Dermis microvascular lymphatic vessel endothelial cell (primary cell): ENCODE measurements at regions not wholly inside any gene's neighbourhood (a gene's known extent, or its start where the extent isn't known, plus 50 kb on each side); places are given as distances from the start of the nearest gene placed in this dataset.

Source experiments
- DNase-seq, 2 donors: peaks; one replicate each; pipeline versions ENCODE4 v3.0.0 to v3.0.0-alpha.2; 2010; ENCODE audit warnings: low read depth in 2 of 2

- DNase-seq, result no peak
Observed at GRCh38 chr18:11322006-11322405, 172.6 kb upstream of the PIEZO2 start.

- DNase-seq, result no peak
Observed at GRCh38 chr18:11320986-11321385, 171.6 kb upstream of the PIEZO2 start.

GRCh38 chr18:11316546-11316945 is 167.2 kb upstream of the PIEZO2 start:
- DNase-seq, result no peak

GRCh38 chr18:11310476-11311086 is 161.2 kb upstream of the PIEZO2 start:
- peak; percentile 28 to 53 for DNase-seq

- peak; percentile 9 to 16 for DNase-seq
Observed at GRCh38 chr18:11309172-11309571, 159.8 kb upstream of the PIEZO2 start.

GRCh38 chr18:11308499-11308898 is 159.1 kb upstream of the PIEZO2 start:
- DNase-seq, result no peak

GRCh38 chr18:11307716-11308115 is 158.3 kb upstream of the PIEZO2 start:
- DNase-seq, result no peak

- DNase-seq, result no peak
Observed at GRCh38 chr18:11305507-11305906, 156.1 kb upstream of the PIEZO2 start.

GRCh38 chr18:11304928-11305327 is 155.6 kb upstream of the PIEZO2 start:
- no peak for DNase-seq

- no peak for DNase-seq
Observed at GRCh38 chr18:11296946-11297345, 147.6 kb upstream of the PIEZO2 start.

GRCh38 chr18:11293794-11294193 is 144.4 kb upstream of the PIEZO2 start:
- no peak for DNase-seq

GRCh38 chr18:11290786-11291185 is 141.4 kb upstream of the PIEZO2 start:
- DNase-seq, result no peak

- no peak for DNase-seq
Observed at GRCh38 chr18:11289248-11289647, 139.9 kb upstream of the PIEZO2 start.

GRCh38 chr18:11288401-11288800 is 139.0 kb upstream of the PIEZO2 start:
- no peak for DNase-seq

- DNase-seq, result no peak
Observed at GRCh38 chr18:11286431-11286830, 137.1 kb upstream of the PIEZO2 start.

- no peak for DNase-seq
Observed at GRCh38 chr18:11284811-11285210, 135.4 kb upstream of the PIEZO2 start.

GRCh38 chr18:11284349-11284748 is 135.0 kb upstream of the PIEZO2 start:
- no peak for DNase-seq

GRCh38 chr18:11283479-11284161 is 134.3 kb upstream of the PIEZO2 start:
- no peak for DNase-seq

GRCh38 chr18:11279461-11279860 is 130.1 kb upstream of the PIEZO2 start:
- DNase-seq, result no peak

GRCh38 chr18:11276678-11277077 is 127.3 kb upstream of the PIEZO2 start:
- no peak for DNase-seq

GRCh38 chr18:11274144-11274794 is 124.9 kb upstream of the PIEZO2 start:
- no peak for DNase-seq

GRCh38 chr18:11272516-11272915 is 123.1 kb upstream of the PIEZO2 start:
- DNase-seq, result peak in 1 of 2 donors; percentile 5

- DNase-seq, result no peak
Observed at GRCh38 chr18:11271954-11272353, 122.6 kb upstream of the PIEZO2 start.
